ENCODE measurements at regions not wholly inside any gene's neighbourhood (a gene's known extent, or its start where the extent isn't known, plus 50 kb on each side); places are given as distances from the start of the nearest gene placed in this dataset.

- DNase-seq (ENCODE audit: low spot score), result no peak
Observed at GRCh38 chr6:18752278-18753068, 365.3 kb downstream of the RNF144B start.

DNA sequence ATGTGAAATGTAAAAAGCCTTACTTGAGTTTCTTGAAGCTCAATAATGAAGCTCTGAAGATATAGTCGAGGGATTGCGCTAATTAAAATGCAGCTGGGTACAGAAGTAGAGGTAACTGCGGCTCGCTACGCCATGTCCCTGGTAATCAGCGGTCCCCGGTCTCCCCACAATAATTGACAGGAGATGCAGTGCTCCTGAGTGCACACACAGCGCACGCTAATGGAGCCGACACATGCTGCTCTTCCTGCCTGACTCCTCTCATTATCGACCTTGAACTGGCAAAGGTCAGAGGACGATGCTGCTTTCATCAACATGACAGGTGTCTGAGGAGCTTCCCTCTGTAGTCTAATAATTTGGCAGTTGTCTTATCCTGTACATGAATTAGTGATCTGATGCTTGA, 365.9 kb downstream of the RNF144B start:
- no peak for DNase-seq (ENCODE audit: low spot score)

GRCh38 chr6:18763086-18763485, 375.9 kb downstream of the RNF144B start:
- DNase-seq (ENCODE audit: low spot score), result no peak

DNA sequence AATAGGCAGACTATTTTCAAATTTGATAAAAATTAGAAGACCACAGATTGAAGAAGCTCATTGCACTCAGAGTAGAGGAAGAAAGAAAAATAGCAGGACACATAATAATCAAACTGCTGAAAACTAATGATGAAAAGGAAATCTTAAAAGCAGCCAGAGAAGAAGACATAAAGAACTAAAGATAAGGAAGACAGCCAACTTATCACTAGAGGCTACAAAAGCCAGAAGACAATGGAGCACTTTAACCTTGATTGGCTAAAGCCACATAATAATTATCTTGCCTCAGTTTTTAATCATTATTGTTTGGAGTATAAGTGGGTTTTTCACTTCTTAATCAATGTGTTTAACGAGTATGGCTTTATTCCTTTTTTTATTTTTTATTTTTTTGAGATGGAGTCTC, 397.6 kb downstream of the RNF144B start:
- no peak for DNase-seq (ENCODE audit: low spot score)

DNA sequence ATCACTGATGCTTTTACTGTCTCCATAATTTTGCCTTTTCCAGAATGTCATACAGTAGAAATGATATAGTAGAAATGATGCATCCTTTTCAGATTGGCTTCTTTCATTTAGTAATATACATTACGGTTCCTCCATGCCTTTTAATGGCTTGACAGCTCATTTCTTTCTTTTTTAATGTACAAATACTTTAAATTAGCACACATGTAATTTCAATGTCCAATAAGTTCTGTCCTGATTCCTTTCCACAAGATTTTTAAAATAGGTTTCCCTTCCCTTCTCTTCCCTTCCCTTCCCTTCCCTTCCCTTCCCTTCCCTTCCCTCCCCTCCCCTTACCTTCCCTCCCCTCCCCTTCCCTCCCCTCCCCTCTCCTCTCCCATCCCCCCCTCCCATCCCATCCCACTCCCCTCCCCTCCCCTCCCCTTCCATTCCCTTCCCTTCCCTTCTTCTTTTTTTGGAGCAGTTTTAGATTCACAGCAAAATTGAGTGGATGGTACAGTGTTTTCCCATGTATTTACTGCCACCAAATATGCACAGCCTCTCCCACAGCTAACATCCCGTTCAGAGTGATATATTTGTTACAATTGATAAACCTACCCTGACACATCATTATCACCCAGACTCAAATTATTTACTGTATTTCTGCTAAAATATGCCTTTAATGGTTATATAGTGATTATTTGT, 398.8 kb downstream of the RNF144B start:
- no peak for DNase-seq (ENCODE audit: low spot score)

GRCh38 chr6:18792866-18793265, 405.7 kb downstream of the RNF144B start:
- no peak for DNase-seq (ENCODE audit: low spot score)

DNA sequence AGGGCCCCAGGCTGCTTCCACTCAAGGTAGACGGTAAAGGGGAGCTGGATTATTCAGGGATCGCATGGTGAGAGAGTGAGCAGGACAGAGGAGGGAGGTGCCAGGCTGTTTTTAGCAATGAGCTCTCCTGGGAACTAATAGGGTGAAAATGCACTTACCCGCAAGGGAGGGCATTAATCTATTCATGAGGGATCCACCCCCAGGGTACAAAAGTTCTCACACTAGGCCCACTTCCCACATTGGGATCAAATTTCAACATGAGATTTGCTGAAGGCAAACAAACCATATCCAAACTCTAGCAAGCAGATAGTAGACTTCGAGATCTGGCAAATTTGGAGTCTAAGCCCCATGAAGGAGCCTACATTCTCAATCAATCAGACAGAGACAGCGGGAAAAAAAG, 408.6 kb downstream of the RNF144B start:
- DNase-seq (ENCODE audit: low spot score), result no peak

- DNase-seq (ENCODE audit: low spot score), result no peak
Observed at GRCh38 chr6:18820725-18821124, 433.6 kb downstream of the RNF144B start.

GRCh38 chr6:18823782-18824386, 436.7 kb downstream of the RNF144B start:
- DNase-seq (ENCODE audit: low spot score), result no peak

- no peak for DNase-seq (ENCODE audit: low spot score)
Observed at GRCh38 chr6:18829272-18829870, 442.2 kb downstream of the RNF144B start.

DNA sequence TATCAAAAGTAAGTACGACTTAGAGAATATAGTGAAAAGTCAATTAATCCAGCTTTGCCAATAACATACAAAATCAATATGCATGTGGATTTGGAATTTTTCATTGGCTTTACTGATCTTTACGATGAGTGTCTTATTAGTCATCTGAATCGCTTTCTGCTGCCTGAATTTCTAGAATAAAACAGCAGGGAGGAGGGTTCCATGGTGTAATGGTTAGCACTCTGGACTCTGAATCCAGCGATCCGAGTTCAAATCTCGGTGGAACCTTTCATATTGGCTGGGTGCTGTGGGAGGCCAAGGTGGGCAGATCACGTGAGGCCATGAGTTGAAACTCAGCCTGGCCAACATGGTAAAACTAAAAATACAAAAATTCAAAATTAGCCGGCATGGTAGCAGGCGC, 448.8 kb downstream of the RNF144B start:
- DNase-seq (ENCODE audit: low spot score), result no peak

- no peak for DNase-seq (ENCODE audit: low spot score)
Observed at GRCh38 chr6:18837013-18837412, 449.9 kb downstream of the RNF144B start.

DNA sequence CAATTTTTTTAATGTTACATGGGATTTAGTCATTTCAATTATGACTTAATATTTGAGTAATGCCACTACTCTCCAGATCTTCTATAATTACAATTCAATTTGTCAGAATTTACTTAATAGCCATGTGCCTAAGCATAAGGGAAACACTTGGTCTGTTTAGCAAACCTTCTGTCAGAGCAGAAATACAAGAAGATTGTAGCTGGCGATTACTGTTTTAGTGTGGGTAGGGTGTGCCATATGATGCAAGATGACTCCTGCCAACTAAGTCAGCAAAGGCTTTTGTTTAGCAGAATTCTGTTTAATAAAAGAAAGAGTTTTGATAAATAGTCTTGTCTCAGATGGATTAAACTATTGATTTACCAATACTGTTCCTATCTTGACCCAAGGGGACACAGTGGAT, 455.4 kb downstream of the RNF144B start:
- no peak for DNase-seq (ENCODE audit: low spot score)

- no peak for DNase-seq (ENCODE audit: low spot score)
Observed at GRCh38 chr6:18845896-18846295, 458.7 kb downstream of the RNF144B start.

DNA sequence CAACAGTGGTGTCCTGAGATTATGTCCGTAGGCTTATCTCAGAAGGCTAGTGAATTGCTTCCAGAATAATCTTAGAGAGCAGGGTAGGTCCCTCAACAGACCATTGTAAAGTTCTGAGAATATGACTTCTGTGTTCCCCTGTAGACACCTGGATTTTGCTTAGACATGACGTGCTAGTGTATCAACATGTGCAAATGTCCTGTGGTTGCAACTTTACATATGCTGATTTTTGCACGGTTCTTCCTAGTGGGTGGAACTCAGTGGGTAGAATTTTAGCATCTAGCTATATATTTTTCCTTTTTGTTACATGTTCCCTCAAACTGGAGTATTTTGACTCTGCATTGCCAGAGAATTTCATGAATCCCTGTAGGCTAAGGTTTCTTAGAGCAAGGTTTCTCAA, 459.2 kb downstream of the RNF144B start:
- no peak for DNase-seq (ENCODE audit: low spot score)

GRCh38 chr6:18861204-18861603, 474.1 kb downstream of the RNF144B start:
- no peak for DNase-seq (ENCODE audit: low spot score)

DNA sequence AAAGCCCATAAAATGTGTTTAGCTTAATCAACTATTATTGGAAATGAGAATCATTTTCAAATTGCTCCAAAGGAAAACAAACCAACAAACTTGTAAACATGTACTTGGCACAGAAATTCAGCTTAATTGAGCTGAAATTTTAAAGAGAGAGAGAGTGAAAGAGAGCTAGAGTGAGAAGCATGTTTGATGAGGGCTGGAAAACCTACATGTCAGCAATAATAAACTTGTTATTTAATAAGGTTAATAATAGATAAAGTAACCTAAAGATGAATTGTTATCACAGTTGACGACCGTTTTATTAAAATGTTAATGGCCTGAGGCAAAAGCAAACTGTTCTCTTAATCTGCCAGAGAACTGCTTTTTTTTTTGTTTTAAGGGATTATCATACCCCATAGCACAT, 496.1 kb downstream of the RNF144B start:
- DNase-seq (ENCODE audit: low spot score), result no peak

GRCh38 chr6:18883851-18884250, 496.7 kb downstream of the RNF144B start:
- no peak for DNase-seq (ENCODE audit: low spot score)

- no peak for DNase-seq (ENCODE audit: low spot score)
Observed at GRCh38 chr6:18893540-18894269, 506.6 kb downstream of the RNF144B start.

GRCh38 chr6:18897350-18897749, 510.2 kb downstream of the RNF144B start:
- DNase-seq (ENCODE audit: low spot score), result no peak

GRCh38 chr6:18904681-18905080, 517.5 kb downstream of the RNF144B start:
- no peak for DNase-seq (ENCODE audit: low spot score)
